ENCODE measurements at regions not wholly inside any gene's neighbourhood (a gene's known extent, or its start where the extent isn't known, plus 50 kb on each side); places are given as distances from the start of the nearest gene placed in this dataset.

GRCh38 chr18:39260565-39260964, 1695.0 kb upstream of the CELF4 start:
- H3K9me3 ChIP-seq (replicated peaks; ENCODE audit: control insufficient read depth, insufficient read depth, low read length), result no peaks in the 10 kb centered on the region
- H3K9ac ChIP-seq (ENCODE audit: control insufficient read depth, insufficient read depth, low read length), result no peak overlapping the region
- H3K4me2 ChIP-seq (ENCODE audit: control insufficient read depth, insufficient read depth), result no peak overlapping the region
- no peaks in the 10 kb centered on the region for H3K36me3 ChIP-seq (ENCODE audit: control insufficient read depth in 2 of 2, insufficient read depth in 2 of 2, low read length in 1 of 2)
- H3K4me3 ChIP-seq, result no peak overlapping the region
- CTCF ChIA-PET, result no interaction called here
- intact Hi-C loops (cut with micrococcal nuclease; ENCODE audit: unreplicated experiment) (no loop called here), in situ Hi-C loops (cut with MboI) (no loop called here)
- no TSS peak for BruUV-seq (replicated peaks)
- H3K4me1 ChIP-seq (ENCODE audit: control insufficient read depth, insufficient read depth, low read length), result no peaks in the 10 kb centered on the region
- TF ChIP-seq HDAC6 (IDR thresholded peaks at IDR 0.05; ENCODE audit: unreplicated experiment) (no peak), CEBPB (IDR thresholded peaks at IDR 0.05; ENCODE audit: borderline replicate concordance in 1 of 2, low read depth in 2 of 2, low read length in 2 of 2) (no peak)
- POLR2A ChIA-PET, result no interaction called here
- SMC1A ChIA-PET (ENCODE audit: uncharacterized antibody, unreplicated experiment), result no interaction called here
- no peak for FAIRE-seq
- H3K27ac ChIP-seq (ENCODE audit: control insufficient read depth, insufficient read depth), result no peak overlapping the region
- WGBS (ENCODE audit: insufficient coverage, insufficient replicate concordance, low lambda C conversion rate, missing lambda C conversion rate), result 0% methylated on average over 1 of the region's 1 CpG
- RAD21 ChIA-PET (ENCODE audit: unreplicated experiment), result no interaction called here
- no peak for ATAC-seq
- H3K79me2 ChIP-seq (ENCODE audit: control insufficient read depth, insufficient read depth, low read length), result no peaks in the 10 kb centered on the region
- H3K27me3 ChIP-seq (replicated peaks in 1 of 2; ENCODE audit: control insufficient read depth in 2 of 2, insufficient read depth in 2 of 2, low read length in 1 of 2), result no peaks in the 10 kb centered on the region
- no peak for DNase-seq (ENCODE audit: low read depth, low spot score)
- no peaks in the 10 kb centered on the region for H4K20me1 ChIP-seq (ENCODE audit: control insufficient read depth, insufficient read depth)
- no peak overlapping the region for H2AFZ ChIP-seq (ENCODE audit: control insufficient read depth, low read depth, low read length)

- Histone ChIP-seq H4K20me1 (ENCODE audit: control insufficient read depth, insufficient read depth) (no peaks in the 10 kb centered on the region), H3K36me3 (ENCODE audit: control insufficient read depth in 2 of 2, insufficient read depth in 2 of 2, low read length in 1 of 2) (no peaks in the 10 kb centered on the region), H3K9ac (ENCODE audit: control insufficient read depth, insufficient read depth, low read length) (no peak overlapping the region), H3K4me1 (ENCODE audit: control insufficient read depth, insufficient read depth, low read length) (no peaks in the 10 kb centered on the region), H3K4me2 (ENCODE audit: control insufficient read depth, insufficient read depth) (no peak overlapping the region), H3K27me3 (replicated peaks in 1 of 2; ENCODE audit: control insufficient read depth in 2 of 2, insufficient read depth in 2 of 2, low read length in 1 of 2) (no peaks in the 10 kb centered on the region), H3K9me3 (replicated peaks; ENCODE audit: control insufficient read depth, insufficient read depth, low read length) (no peaks in the 10 kb centered on the region), H3K79me2 (ENCODE audit: control insufficient read depth, insufficient read depth, low read length) (no peaks in the 10 kb centered on the region), H2AFZ (ENCODE audit: control insufficient read depth, low read depth, low read length) (no peak overlapping the region), H3K27ac (ENCODE audit: control insufficient read depth, insufficient read depth) (no peak overlapping the region), H3K4me3 (no peak overlapping the region)
- DNase-seq (ENCODE audit: low read depth, low spot score) (no peak), FAIRE-seq (no peak), ATAC-seq (no peak)
- ChIA-PET CTCF (no interaction called here), RAD21 (ENCODE audit: unreplicated experiment) (no interaction called here), SMC1A (ENCODE audit: uncharacterized antibody, unreplicated experiment) (interaction anchor here (0.6 kb wide), 1 partner anchor 95 kb away, joined by 3 read pairs; no protein-coding TSS in a partner anchor), POLR2A (interaction anchor here (0.6 kb wide), 1 partner anchor 1299 kb away, joined by 3 read pairs; no protein-coding TSS in a partner anchor)
- intact Hi-C loops (cut with micrococcal nuclease; ENCODE audit: unreplicated experiment), result no loop called here
- 86% methylated on average over 1 of the region's 1 CpG for WGBS (ENCODE audit: insufficient coverage, insufficient replicate concordance, low lambda C conversion rate, missing lambda C conversion rate)
- in situ Hi-C loops (cut with MboI), result no loop called here
- BruUV-seq (replicated peaks), result no TSS peak
- TF ChIP-seq SP1 (IDR thresholded peaks at IDR 0.05; ENCODE audit: low read depth, low read length) (no peak), CUX1 (IDR thresholded peaks at IDR 0.05; ENCODE audit: insufficient replicate concordance, low read depth, low read length) (no peak)
These were observed 1694.1 kb upstream of the CELF4 start for GRCh38 chr18:39259736-39260135.

Measured in GM12878 (cell line).